ENCODE measurements at regions not wholly inside any gene's neighbourhood (a gene's known extent, or its start where the extent isn't known, plus 50 kb on each side); places are given as distances from the start of the nearest gene placed in this dataset.

DNA sequence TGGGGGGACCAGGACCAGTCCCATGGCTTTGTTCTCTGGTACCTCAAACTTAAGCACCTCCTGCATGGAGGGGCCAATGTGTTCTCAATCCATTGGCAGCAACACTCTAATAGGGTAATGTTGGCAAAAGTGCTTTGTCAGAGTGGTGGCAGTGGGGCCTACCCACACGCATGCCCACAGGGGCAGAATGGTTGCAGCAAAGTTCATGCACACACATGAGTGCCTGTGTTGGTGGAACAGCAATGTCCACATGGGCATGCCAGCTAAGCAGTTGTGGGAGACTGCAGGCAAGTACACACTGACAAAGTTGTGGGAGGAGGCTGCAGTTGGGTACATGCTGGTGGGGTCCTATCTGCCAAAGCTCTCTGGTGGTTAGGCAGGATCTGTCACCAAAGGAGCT lies 645.2 kb downstream of the ZNF385D start:
- TF ChIP-seq, protein P1, sequence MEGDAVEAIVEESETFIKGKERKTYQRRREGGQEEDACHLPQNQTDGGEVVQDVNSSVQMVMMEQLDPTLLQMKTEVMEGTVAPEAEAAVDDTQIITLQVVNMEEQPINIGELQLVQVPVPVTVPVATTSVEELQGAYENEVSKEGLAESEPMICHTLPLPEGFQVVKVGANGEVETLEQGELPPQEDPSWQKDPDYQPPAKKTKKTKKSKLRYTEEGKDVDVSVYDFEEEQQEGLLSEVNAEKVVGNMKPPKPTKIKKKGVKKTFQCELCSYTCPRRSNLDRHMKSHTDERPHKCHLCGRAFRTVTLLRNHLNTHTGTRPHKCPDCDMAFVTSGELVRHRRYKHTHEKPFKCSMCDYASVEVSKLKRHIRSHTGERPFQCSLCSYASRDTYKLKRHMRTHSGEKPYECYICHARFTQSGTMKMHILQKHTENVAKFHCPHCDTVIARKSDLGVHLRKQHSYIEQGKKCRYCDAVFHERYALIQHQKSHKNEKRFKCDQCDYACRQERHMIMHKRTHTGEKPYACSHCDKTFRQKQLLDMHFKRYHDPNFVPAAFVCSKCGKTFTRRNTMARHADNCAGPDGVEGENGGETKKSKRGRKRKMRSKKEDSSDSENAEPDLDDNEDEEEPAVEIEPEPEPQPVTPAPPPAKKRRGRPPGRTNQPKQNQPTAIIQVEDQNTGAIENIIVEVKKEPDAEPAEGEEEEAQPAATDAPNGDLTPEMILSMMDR (conservative IDR thresholded peaks at IDR 0.05; ENCODE audit: low read length): no peak
- no peak for TF ChIP-seq EZH2phosphoT487 (IDR thresholded peaks at IDR 0.05; ENCODE audit: borderline replicate concordance)

Measured in Loucy (cell line).